Islet precursor cell (in vitro differentiated cells): ENCODE measurements at regions not wholly inside any gene's neighbourhood (a gene's known extent, or its start where the extent isn't known, plus 50 kb on each side); places are given as distances from the start of the nearest gene placed in this dataset.
"Not testable (repeated sequence)": the region's sequence is repeated elsewhere in the genome, so short reads cannot be mapped to it uniquely, and the experiment has no call there.

Experiments used
- DNase-seq: peaks from one replicate; pipeline ENCODE4 v3.0.0-alpha.2; 2018

GRCh38 chr20:55937283-55937682 is 68.0 kb downstream of the CBLN4 start:
- DNase-seq = no peak

- DNase-seq = no peak
Measured at GRCh38 chr20:55936209-55936595, 69.1 kb downstream of the CBLN4 start.

- no peak for DNase-seq
Measured at GRCh38 chr20:55935448-55936208, 69.7 kb downstream of the CBLN4 start.

GRCh38 chr20:55934146-55934545 is 71.2 kb downstream of the CBLN4 start:
- no peak for DNase-seq

GRCh38 chr20:55930876-55931275 is 74.4 kb downstream of the CBLN4 start:
- not testable (repeated sequence) for DNase-seq

GRCh38 chr20:55928266-55928665 is 77.1 kb downstream of the CBLN4 start:
- no peak for DNase-seq

GRCh38 chr20:55919956-55920355 is 85.4 kb downstream of the CBLN4 start:
- no peak for DNase-seq

GRCh38 chr20:55919319-55919718 is 86.0 kb downstream of the CBLN4 start:
- DNase-seq = no peak

GRCh38 chr20:55918471-55918870 is 86.8 kb downstream of the CBLN4 start:
- no peak for DNase-seq

- DNase-seq = no peak
Measured at GRCh38 chr20:55893031-55893430, 112.3 kb downstream of the CBLN4 start.

GRCh38 chr20:55888685-55889084 is 116.6 kb downstream of the CBLN4 start:
- no peak for DNase-seq

GRCh38 chr20:55882910-55883309 is 122.4 kb downstream of the CBLN4 start:
- no peak for DNase-seq

GRCh38 chr20:55882286-55882685 is 123.0 kb downstream of the CBLN4 start:
- DNase-seq = no peak

GRCh38 chr20:55881204-55881603 is 124.1 kb downstream of the CBLN4 start:
- DNase-seq = no peak

- DNase-seq = no peak
Measured at GRCh38 chr20:55880361-55880760, 125.0 kb downstream of the CBLN4 start.

- DNase-seq = no peak
Measured at GRCh38 chr20:55855052-55855451, 150.3 kb downstream of the CBLN4 start.

- DNase-seq = no peak
Measured at GRCh38 chr20:55830121-55830827, 175.0 kb downstream of the CBLN4 start.

GRCh38 chr20:55805138-55805537 is 200.2 kb downstream of the CBLN4 start:
- DNase-seq = no peak

- DNase-seq = no peak
Measured at GRCh38 chr20:55800552-55801245, 204.6 kb downstream of the CBLN4 start.

GRCh38 chr20:55793986-55794385 is 211.3 kb downstream of the CBLN4 start:
- DNase-seq = no peak

GRCh38 chr20:55792049-55792448 is 213.3 kb downstream of the CBLN4 start:
- no peak for DNase-seq

GRCh38 chr20:55790178-55790577 is 215.1 kb downstream of the CBLN4 start:
- no peak for DNase-seq

- no peak for DNase-seq
Measured at GRCh38 chr20:55784036-55784435, 221.3 kb downstream of the CBLN4 start.

- DNase-seq = no peak
Measured at GRCh38 chr20:55783381-55783780, 221.9 kb downstream of the CBLN4 start.
